IMR-90 (cell line): ENCODE measurements at regions not wholly inside any gene's neighbourhood (a gene's known extent, or its start where the extent isn't known, plus 50 kb on each side); places are given as distances from the start of the nearest gene placed in this dataset.

Experiments
- CTCF ChIP-seq: conservative IDR thresholded peaks from 2 replicates; pipeline ENCODE4 v1.5.1; 2012; ENCODE audit warnings: mild to moderate bottlenecking, low read depth, low read length, improper control_type of control experiment
- NFE2L2 ChIP-seq: fragments of 150-350 bp; IDR thresholded peaks from 2 replicates; pipeline ENCODE4 v1.6.1; 2016; ENCODE audit warnings: low read depth, mild to moderate bottlenecking, low read length
- POLR2A ChIP-seq: IDR thresholded peaks from 2 replicates; pipeline ENCODE4 v1.6.1; 2012; ENCODE audit warnings: mild to moderate bottlenecking, low read depth, low read length

GRCh38 chr10:118953598-118954393 is 75.7 kb upstream of the NANOS1 start:
- TF ChIP-seq NFE2L2, result no peak
- TF ChIP-seq CTCF, result no peak
- no peak for TF ChIP-seq POLR2A
